ENCODE measurements at regions not wholly inside any gene's neighbourhood (a gene's known extent, or its start where the extent isn't known, plus 50 kb on each side); places are given as distances from the start of the nearest gene placed in this dataset.

GRCh38 chr5:31023105-31023504, 170.4 kb upstream of the CDH6 start:
- WGBS, 10 experiments, result 4 to 100% (median 87%) methylated on average over 1 to 3 of the region's 3 CpGs; no CpG with 5 or more reads in 5 of the 10 experiments

GRCh38 chr5:31021181-31021624, 172.3 kb upstream of the CDH6 start:
- no peaks in the 10 kb centered on the region for H3K4me1 ChIP-seq (replicated peaks in 1 of 2)
- in situ Hi-C loops (cut with MboI; ENCODE audit: low pct_unique_long_range_greater_than_20kb in 2 of 9, low sequenced_read_pairs in 9 of 9, unreplicated experiment in 9 of 9), result no loop called here
- WGBS, 10 experiments, result 0 to 90% (median 50%) methylated on average over 1 to 2 of the region's 2 CpGs; no CpG with 5 or more reads in 1 of the 10 experiments
- ATAC-seq (replicated peaks in 6 of 8), result no peak
- H3K27ac ChIP-seq, result no peak overlapping the region
- H3K4me3 ChIP-seq, result no peak overlapping the region

More at GRCh38 chr5:31023105-31023504, 170.4 kb upstream of the CDH6 start:
- no peak overlapping the region for H3K27ac ChIP-seq
- peaks cover 0 to 3% of the 10 kb centered on the region in 2 donors for H3K4me1 ChIP-seq (replicated peaks in 1 of 2)
- ATAC-seq (replicated peaks in 6 of 8), result no peak
- in situ Hi-C loops (cut with MboI; ENCODE audit: low pct_unique_long_range_greater_than_20kb in 2 of 9, low sequenced_read_pairs in 9 of 9, unreplicated experiment in 9 of 9), result no loop called here
- no peak overlapping the region for H3K4me3 ChIP-seq

- no peak for ATAC-seq (replicated peaks in 6 of 8)
- H3K4me3 ChIP-seq, result no peak overlapping the region
- in situ Hi-C loops (cut with MboI; ENCODE audit: low pct_unique_long_range_greater_than_20kb in 2 of 9, low sequenced_read_pairs in 9 of 9, unreplicated experiment in 9 of 9), result no loop called here
- no peak overlapping the region for H3K27ac ChIP-seq
- H3K4me1 ChIP-seq (replicated peaks in 1 of 2), result no peaks in the 10 kb centered on the region
- 13 to 100% (median 93%) methylated on average over 1 to 3 of the region's 5 CpGs; no CpG with 5 or more reads in 3 of the 10 experiments for WGBS, 10 experiments
These were observed 185.3 kb upstream of the CDH6 start for GRCh38 chr5:31008231-31008630.

DNA sequence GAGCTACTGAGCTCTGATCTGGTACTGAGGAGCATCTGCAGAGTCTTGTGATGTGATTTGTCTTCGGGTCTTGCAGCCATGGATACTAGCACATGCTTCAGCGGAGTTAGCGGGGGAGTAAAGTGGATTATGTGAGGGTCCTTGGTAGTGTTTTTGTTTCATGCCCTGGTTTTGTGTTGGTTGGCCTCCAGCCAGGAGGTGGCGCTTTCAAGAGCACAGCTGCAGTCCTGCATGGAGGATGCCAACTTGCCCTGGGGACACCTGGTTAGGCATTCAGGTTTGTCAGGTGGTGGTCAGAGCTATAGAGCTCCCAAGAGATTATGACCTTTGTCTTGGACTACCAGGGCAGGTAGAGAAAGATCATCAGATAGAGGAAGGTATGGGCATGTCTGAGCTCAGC, 185.8 kb upstream of the CDH6 start:
- Histone ChIP-seq H3K27ac (no peak overlapping the region), H3K4me1 (replicated peaks in 1 of 2) (no peaks in the 10 kb centered on the region), H3K4me3 (no peak overlapping the region)
- in situ Hi-C loops (cut with MboI; ENCODE audit: low pct_unique_long_range_greater_than_20kb in 2 of 9, low sequenced_read_pairs in 9 of 9, unreplicated experiment in 9 of 9), result no loop called here
- 43 to 100% (median 87%) methylated on average over 1 to 4 of the region's 4 CpGs; no CpG with 5 or more reads in 4 of the 10 experiments for WGBS, 10 experiments
- no peak for ATAC-seq (replicated peaks in 6 of 8)

- H3K27ac ChIP-seq, result no peak overlapping the region
- H3K4me1 ChIP-seq (replicated peaks in 1 of 2), result peaks cover under 1 to 3% of the 10 kb centered on the region in 2 donors
- in situ Hi-C loops (cut with MboI; ENCODE audit: low pct_unique_long_range_greater_than_20kb in 2 of 9, low sequenced_read_pairs in 9 of 9, unreplicated experiment in 9 of 9), result no loop called here
- 10 to 100% (median 78%) methylated on average over 1 to 3 of the region's 3 CpGs; no CpG with 5 or more reads in 2 of the 10 experiments for WGBS, 10 experiments
- ATAC-seq (replicated peaks in 6 of 8), result no peak
- no peak overlapping the region for H3K4me3 ChIP-seq
These were observed 193.2 kb upstream of the CDH6 start for GRCh38 chr5:31000287-31000686.

- 0 to 100% (median 71%) methylated on average over 1 of the region's 1 CpG; no CpG with 5 or more reads in 1 of the 10 experiments for WGBS, 10 experiments
- no peak for ATAC-seq (replicated peaks in 6 of 8)
- Histone ChIP-seq H3K4me1 (replicated peaks in 1 of 2) (peaks cover 2 to 21% of the 10 kb centered on the region in 2 donors), H3K4me3 (no peak overlapping the region), H3K27ac (no peak overlapping the region)
- in situ Hi-C loops (cut with MboI; ENCODE audit: low pct_unique_long_range_greater_than_20kb in 2 of 9, low sequenced_read_pairs in 9 of 9, unreplicated experiment in 9 of 9), result no loop called here
These were observed 195.8 kb upstream of the CDH6 start for GRCh38 chr5:30997681-30998080.

DNA sequence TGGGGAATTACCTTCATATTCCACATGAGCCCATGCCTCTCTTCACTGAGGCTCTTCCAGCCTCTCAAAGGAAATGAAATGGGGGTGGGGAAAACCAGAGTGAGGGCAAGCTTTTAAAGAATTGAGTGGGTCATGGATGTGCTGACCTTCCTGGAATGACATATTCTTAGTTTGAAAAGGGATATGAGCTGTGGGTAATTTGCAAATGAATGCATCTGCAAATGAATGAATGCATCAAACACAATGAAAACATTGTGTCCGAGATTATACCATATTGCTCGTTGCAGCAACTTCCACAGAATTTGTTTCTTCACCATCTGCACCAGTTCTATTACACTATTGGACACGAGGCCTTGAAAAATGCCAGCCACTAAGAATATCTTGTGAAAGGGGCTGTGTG, 198.6 kb upstream of the CDH6 start:
- in situ Hi-C loops (cut with MboI; ENCODE audit: low pct_unique_long_range_greater_than_20kb in 2 of 9, low sequenced_read_pairs in 9 of 9, unreplicated experiment in 9 of 9), result no loop called here
- peaks cover 2 to 21% of the 10 kb centered on the region in 2 donors for H3K4me1 ChIP-seq (replicated peaks in 1 of 2)
- H3K27ac ChIP-seq, result peak overlapping the region in 1 of 2 donors; percentile 46
- peak in 5 of 8 experiments; percentile 67 to 95 (median 94) for ATAC-seq (replicated peaks in 6 of 8)
- WGBS, 10 experiments, result 0 to 33% (median 16%) methylated on average over 2 to 3 of the region's 3 CpGs; no CpG with 5 or more reads in 2 of the 10 experiments
- H3K4me3 ChIP-seq, result no peak overlapping the region

GRCh38 chr5:30994176-30994575, 199.3 kb upstream of the CDH6 start:
- WGBS, 10 experiments, result 40 to 86% (median 77%) methylated on average over 1 to 4 of the region's 4 CpGs; no CpG with 5 or more reads in 1 of the 10 experiments
- H3K27ac ChIP-seq, result no peak overlapping the region
- no peak for ATAC-seq (replicated peaks in 6 of 8)
- in situ Hi-C loops (cut with MboI; ENCODE audit: low pct_unique_long_range_greater_than_20kb in 2 of 9, low sequenced_read_pairs in 9 of 9, unreplicated experiment in 9 of 9), result no loop called here
- H3K4me1 ChIP-seq (replicated peaks in 1 of 2), result peaks cover 2 to 21% of the 10 kb centered on the region in 2 donors
- H3K4me3 ChIP-seq, result no peak overlapping the region

- no peak for ATAC-seq (replicated peaks in 6 of 8)
- WGBS, 10 experiments, result 14 to 95% (median 81%) methylated on average over 1 to 5 of the region's 5 CpGs
- no peak overlapping the region for H3K27ac ChIP-seq
These were observed 202.0 kb upstream of the CDH6 start for GRCh38 chr5:30991462-30991861.

DNA sequence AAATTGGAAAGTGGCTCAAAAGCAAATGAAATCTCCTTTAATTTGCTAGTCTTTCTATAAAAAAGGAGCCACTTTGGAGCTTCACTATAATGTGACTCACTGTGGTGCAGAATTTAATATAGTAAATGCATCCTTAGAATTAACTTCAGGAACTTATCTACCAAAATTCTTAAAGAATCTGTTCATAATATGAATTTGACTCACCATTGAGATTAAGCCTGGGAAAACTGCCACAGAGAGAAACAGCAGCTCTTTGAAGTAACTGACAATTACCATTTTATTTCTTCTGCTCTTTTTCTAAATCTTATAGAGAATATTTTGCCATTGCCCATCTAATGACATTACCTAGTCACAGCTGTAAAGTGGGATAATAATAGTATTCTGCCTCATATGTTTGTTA, 211.9 kb upstream of the CDH6 start:
- ATAC-seq (replicated peaks in 6 of 8), result no peak
- in situ Hi-C loops (cut with MboI; ENCODE audit: low pct_unique_long_range_greater_than_20kb in 2 of 9, low sequenced_read_pairs in 9 of 9, unreplicated experiment in 9 of 9), result no loop called here
- Histone ChIP-seq H3K27ac (no peak overlapping the region), H3K4me3 (no peak overlapping the region), H3K4me1 (replicated peaks in 1 of 2) (peaks cover 0 to 12% of the 10 kb centered on the region in 2 donors)

More at GRCh38 chr5:30991462-30991861, 202.0 kb upstream of the CDH6 start:
- in situ Hi-C loops (cut with MboI; ENCODE audit: low pct_unique_long_range_greater_than_20kb in 2 of 9, low sequenced_read_pairs in 9 of 9, unreplicated experiment in 9 of 9), result no loop called here
- Histone ChIP-seq H3K4me3 (no peak overlapping the region), H3K4me1 (replicated peaks in 1 of 2) (peaks cover 2 to 21% of the 10 kb centered on the region in 2 donors)

DNA sequence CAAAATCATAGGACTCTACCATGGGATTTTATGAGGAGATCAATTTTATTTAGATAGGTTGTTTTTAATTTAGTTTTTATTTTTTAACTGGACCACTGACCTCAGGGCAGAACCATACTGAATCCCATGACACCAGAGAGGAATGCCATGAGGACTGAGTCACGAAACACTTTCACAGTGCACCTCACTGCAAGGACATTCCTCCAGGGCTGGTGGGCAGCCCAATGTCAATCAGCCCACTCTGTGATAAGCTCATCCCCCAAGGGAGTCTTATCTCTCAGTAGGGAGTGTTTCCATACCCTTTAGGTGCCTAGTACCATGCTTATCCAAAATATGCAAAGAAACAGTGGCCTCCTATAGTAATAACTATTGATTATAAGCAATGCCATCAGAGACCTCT, 224.5 kb upstream of the CDH6 start:
- in situ Hi-C loops (cut with MboI; ENCODE audit: low pct_unique_long_range_greater_than_20kb in 2 of 9, low sequenced_read_pairs in 9 of 9, unreplicated experiment in 9 of 9), result no loop called here
- WGBS, 10 experiments, result 0 to 100% (median 86%) methylated on average over 1 of the region's 1 CpG; no CpG with 5 or more reads in 3 of the 10 experiments
- no peak overlapping the region for H3K4me3 ChIP-seq

DNA sequence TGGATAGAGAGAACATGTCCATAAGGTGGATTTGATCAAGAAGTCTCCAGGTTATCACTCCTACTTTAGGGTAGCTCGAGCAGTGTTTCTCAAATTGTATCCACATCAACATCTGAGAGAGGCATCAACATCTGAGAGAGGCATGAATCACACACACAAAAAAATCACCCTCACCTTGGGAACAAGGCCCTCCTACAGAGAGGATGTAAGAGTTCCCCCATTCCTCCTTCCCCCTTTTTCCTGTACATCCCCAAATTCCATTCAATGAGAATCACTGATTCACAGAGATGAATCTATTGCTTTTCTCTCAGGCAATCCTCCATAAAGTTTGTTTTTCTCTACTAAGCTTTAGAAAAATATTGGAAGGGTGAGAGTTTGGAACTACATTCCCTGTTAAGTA, 233.4 kb upstream of the CDH6 start:
- 0 to 100% (median 86%) methylated on average over 1 of the region's 1 CpG; no CpG with 5 or more reads in 7 of the 10 experiments for WGBS, 10 experiments

More for the DNA sequence above, 224.5 kb upstream of the CDH6 start:
- no peaks in the 10 kb centered on the region for H3K4me1 ChIP-seq (replicated peaks in 1 of 2)
- no peak for ATAC-seq (replicated peaks in 6 of 8)
- H3K27ac ChIP-seq, result no peak overlapping the region

DNA sequence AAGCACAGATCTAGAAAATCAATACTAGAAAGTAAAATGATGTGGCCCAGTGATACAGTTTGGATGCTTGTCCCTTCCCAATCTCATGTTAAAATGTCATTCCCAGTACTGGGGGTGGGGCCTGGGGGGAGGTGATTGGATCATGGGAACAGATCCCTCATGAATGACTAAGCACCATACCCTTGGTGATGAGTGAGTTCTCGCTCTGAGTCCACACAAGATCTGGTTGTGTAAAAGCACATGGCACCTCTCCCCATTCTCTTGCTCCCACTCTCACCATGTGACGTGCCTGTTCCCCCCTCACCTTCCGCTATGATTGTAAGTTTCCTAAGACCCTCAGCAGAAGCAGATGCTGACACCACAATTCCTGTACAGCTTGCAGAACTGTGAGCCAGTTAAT, 234.2 kb upstream of the CDH6 start:
- ATAC-seq (replicated peaks in 6 of 8), result no peak
- Histone ChIP-seq H3K4me1 (replicated peaks in 1 of 2) (no peaks in the 10 kb centered on the region), H3K27ac (no peak overlapping the region), H3K4me3 (no peak overlapping the region)
- in situ Hi-C loops (cut with MboI; ENCODE audit: low pct_unique_long_range_greater_than_20kb in 2 of 9, low sequenced_read_pairs in 9 of 9, unreplicated experiment in 9 of 9), result no loop called here
- WGBS, 10 experiments, result 28 to 100% (median 97%) methylated on average over 1 to 3 of the region's 3 CpGs; no CpG with 5 or more reads in 6 of the 10 experiments

More for the DNA sequence above, 233.4 kb upstream of the CDH6 start:
- no peak overlapping the region for H3K4me3 ChIP-seq
- no peak overlapping the region for H3K27ac ChIP-seq
- ATAC-seq (replicated peaks in 6 of 8), result no peak
- no peaks in the 10 kb centered on the region for H3K4me1 ChIP-seq (replicated peaks in 1 of 2)
- in situ Hi-C loops (cut with MboI; ENCODE audit: low pct_unique_long_range_greater_than_20kb in 2 of 9, low sequenced_read_pairs in 9 of 9, unreplicated experiment in 9 of 9), result no loop called here

- H3K4me3 ChIP-seq, result no peak overlapping the region
- in situ Hi-C loops (cut with MboI; ENCODE audit: low pct_unique_long_range_greater_than_20kb in 2 of 9, low sequenced_read_pairs in 9 of 9, unreplicated experiment in 9 of 9), result no loop called here
- ATAC-seq (replicated peaks in 6 of 8), result no peak
- 0 to 100% (median 60%) methylated on average over 1 to 2 of the region's 2 CpGs; no CpG with 5 or more reads in 1 of the 10 experiments for WGBS, 10 experiments
- H3K4me1 ChIP-seq (replicated peaks in 1 of 2), result no peaks in the 10 kb centered on the region
- H3K27ac ChIP-seq, result no peak overlapping the region
These were observed 235.9 kb upstream of the CDH6 start for GRCh38 chr5:30957591-30957990.
